ENCODE measurements at regions not wholly inside any gene's neighbourhood (a gene's known extent, or its start where the extent isn't known, plus 50 kb on each side); places are given as distances from the start of the nearest gene placed in this dataset.

- TF ChIP-seq EZH2 (IDR thresholded peaks at IDR 0.05; ENCODE audit: low read depth) = no peak
- no peak for TF ChIP-seq CTCF (conservative IDR thresholded peaks at IDR 0.05)
Measured at GRCh38 chr5:61840361-61840760, 465.6 kb upstream of the KIF2A start.
